ENCODE measurements at regions not wholly inside any gene's neighbourhood (a gene's known extent, or its start where the extent isn't known, plus 50 kb on each side); places are given as distances from the start of the nearest gene placed in this dataset.

DNA sequence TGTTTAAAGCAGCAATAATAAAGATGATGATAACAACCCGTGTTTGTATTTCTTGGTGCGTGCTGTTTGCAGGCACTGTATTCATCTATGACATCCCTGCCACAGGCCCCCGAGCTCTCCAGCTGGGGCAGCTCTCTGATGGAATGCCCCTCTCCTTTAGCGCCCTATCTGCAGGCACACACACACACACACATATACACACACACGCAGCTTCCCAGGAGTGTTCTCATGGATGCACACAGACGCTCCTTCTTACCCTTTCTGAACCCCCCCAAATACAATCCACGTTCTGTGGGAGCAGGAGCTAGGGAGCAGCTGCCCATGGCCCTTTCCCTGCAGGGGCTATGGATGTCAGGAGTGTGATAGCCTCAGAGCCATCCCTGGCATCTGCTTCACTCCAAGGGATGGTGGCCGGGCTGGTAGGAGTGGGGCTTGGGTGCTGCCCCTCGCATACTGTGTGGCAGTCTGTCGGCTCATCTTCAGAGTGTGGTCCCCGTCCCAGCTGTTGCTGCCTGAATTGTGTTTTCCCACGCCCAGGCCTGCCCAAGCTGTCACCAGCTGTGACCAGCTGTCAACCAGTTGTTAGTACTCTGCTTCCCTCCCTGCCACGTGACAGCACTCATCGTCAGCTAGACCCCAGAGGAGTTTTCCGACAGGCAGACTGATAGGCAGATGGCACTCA lies 50.8 kb upstream of the MYCN start:
- DNase-seq (ENCODE audit: low read depth, low spot score) = no peak
- H3K27ac ChIP-seq = no peak overlapping the region

- DNase-seq (ENCODE audit: low read depth, low spot score) = no peak
- no peak overlapping the region for H3K27ac ChIP-seq
These were observed 50.1 kb upstream of the MYCN start for GRCh38 chr2:15890124-15890754.
